Stomach (tissue), 4 donors: ENCODE measurements at regions not wholly inside any gene's neighbourhood (a gene's known extent, or its start where the extent isn't known, plus 50 kb on each side); places are given as distances from the start of the nearest gene placed in this dataset.

Experiments
- CTCF ChIP-seq, 7 experiments: fragments of 450-650 bp in 4 of 7; fragments of 200-600 bp in 3 of 7; sonication (generic) in 3 of 7; IDR thresholded peaks; one replicate each; pipeline ENCODE4 v1.5.1; 2016 to 2019; ENCODE audit warnings: antibody characterized with exemption in 7 of 7, control low read depth in 2 of 7, mild to moderate bottlenecking in 1 of 7
- EP300 ChIP-seq: sonication (generic); formaldehyde crosslinking; IDR thresholded peaks from one replicate; pipeline ENCODE4 v1.6.1; 2017; ENCODE audit warnings: antibody characterized with exemption
- POLR2A ChIP-seq, 4 donors: fragments of 450-650 bp; IDR thresholded peaks; one replicate each; pipeline ENCODE4 v1.6.1; 2016; ENCODE audit warnings: antibody characterized with exemption in 4 of 4, control low read depth in 2 of 4, mild to moderate bottlenecking in 1 of 4, moderate library complexity in 1 of 4
- POLR2AphosphoS5 ChIP-seq, 3 donors: sonication (generic); formaldehyde crosslinking; IDR thresholded peaks; one replicate each; pipeline ENCODE4 v1.6.1; 2016; ENCODE audit warnings: antibody characterized with exemption in 3 of 3

GRCh38 chr2:65634304-65634703 lies 201.9 kb upstream of the SPRED2 start:
- TF ChIP-seq CTCF (IDR thresholded peaks at IDR 0.05) = no peak
- TF ChIP-seq POLR2A (IDR thresholded peaks at IDR 0.05) = no peak
- no peak for TF ChIP-seq EP300
- TF ChIP-seq POLR2AphosphoS5 (IDR thresholded peaks at IDR 0.05) = no peak
